AG08395 (cell line): ENCODE measurements at regions not wholly inside any gene's neighbourhood (a gene's known extent, or its start where the extent isn't known, plus 50 kb on each side); places are given as distances from the start of the nearest gene placed in this dataset.

Experiments
- DNase-seq: peaks from one replicate; pipeline ENCODE4 v3.0.0; 2012; ENCODE audit warnings: mixed read lengths, low spot score

DNA sequence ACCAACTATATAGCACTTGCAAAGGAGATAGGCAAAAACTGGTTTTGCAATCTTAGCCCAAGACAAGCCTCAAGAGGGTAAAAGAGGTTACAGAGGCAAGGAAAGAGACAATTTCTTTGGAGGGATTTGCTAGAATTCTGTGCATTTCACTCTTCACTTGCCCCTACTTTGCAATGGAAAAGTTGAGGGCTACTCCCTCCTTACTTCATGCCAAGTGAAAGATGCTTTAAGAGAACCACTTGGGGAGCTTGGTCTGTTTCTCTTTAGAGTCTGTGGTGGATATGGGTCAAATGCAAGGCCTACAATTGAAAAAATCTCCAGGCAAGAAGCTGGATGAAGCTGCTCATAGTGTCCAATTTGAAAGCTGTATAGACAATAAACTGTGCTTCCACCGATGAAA lies 167.7 kb upstream of the DIO2 start:
- no peak for DNase-seq

DNA sequence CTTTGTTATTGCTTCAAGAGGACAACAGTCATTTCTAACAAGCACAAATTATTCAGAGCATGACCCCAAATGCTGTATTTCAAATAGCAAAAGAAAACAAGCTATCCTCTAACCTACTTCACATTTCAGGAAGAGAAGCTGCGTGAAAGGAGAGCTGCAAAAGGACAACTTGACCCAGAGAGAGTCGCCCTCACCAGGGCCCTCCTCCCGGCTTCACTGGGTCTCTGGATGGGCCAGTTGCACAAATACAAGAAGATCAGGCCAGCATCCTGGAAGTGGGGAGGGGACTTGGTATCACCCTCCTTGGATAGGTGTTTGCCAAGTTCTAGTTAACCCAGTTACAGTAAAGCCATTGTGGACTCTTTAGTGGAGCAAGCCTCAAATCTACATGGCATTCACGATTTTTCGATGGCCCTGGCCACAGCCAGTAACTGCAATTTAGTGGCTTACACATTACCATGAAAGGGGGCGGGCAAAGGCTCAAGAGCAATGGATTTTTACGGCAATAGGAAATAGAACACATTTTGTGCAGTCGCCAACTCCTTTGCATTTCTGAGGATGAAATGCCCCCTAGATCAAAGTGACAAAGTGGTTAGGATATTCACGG lies 166.9 kb upstream of the DIO2 start:
- DNase-seq: no peak

DNA sequence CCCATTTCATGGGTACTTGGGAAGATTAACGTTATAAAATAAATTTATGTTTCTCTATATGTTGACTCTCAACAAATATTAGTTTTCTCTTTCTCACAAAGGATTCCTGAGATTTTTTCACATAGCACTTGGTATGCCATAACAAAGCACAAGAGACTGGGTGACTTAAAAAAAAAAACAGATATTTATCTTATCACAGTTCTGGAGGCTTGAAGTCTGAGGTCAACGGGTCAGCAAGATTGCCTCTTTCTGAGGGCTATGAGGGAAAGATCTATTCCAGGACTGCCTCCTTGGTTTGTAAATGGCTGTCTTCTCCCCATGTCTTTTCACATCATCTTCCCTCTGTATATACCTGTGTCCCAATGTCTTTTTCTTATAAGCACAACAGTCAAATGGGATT lies 153.5 kb upstream of the DIO2 start:
- no peak for DNase-seq

DNA sequence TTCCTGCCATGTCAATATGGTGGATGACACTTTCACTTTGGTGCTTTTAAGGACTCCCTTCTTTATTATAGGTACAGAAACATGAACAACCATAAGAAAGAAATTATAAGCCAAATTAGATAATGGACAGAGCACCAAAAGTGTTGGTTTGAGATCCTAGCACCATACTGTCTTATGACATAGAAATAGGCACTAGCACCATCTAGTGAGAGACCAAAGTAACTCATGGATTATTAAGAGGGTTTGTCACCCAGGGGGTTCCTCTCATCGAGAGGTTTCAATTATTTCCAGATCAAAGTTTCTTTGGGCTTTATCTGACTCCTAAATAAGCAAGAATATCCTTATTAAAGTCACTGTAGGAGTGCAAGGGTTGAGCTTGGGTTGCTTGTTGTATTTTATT lies 153.0 kb upstream of the DIO2 start:
- peak; percentile 17 for DNase-seq

DNA sequence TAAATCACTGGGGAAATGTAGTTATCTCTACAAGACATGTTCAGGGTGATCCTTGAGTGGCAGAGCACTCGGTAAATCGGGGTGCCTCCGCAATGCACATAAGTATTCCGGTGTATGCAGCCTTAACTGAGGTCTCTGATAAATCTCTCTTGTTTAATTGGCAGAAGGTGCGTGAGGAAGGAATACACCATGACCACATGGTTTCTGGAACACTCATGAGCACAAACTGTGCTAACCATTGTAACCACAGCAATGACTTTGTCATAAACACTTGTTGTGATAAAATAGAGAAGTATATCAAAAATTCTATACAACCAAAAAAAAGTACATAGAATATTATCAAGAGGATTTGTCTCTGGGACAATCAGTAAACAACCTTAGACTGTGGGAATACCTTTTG lies 146.8 kb upstream of the DIO2 start:
- DNase-seq: no peak

DNA sequence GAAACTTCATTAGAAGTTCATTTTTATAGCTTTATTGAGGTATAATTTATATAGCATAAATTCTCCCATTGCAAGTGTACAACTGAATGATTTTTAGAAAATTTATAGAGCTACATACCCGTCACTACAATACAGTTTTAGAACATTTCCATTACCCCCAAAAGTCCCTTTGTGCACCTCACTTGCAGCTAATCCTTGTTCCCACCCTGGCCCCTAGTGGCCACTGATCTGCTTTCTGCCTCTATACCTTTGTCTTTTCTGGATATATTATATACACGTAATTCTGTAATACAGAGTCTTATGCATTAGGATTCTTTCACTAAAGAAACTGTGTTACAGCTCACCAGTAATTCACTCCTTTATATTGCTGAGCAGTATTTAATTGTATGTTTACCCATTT lies 145.1 kb upstream of the DIO2 start:
- no peak for DNase-seq

DNA sequence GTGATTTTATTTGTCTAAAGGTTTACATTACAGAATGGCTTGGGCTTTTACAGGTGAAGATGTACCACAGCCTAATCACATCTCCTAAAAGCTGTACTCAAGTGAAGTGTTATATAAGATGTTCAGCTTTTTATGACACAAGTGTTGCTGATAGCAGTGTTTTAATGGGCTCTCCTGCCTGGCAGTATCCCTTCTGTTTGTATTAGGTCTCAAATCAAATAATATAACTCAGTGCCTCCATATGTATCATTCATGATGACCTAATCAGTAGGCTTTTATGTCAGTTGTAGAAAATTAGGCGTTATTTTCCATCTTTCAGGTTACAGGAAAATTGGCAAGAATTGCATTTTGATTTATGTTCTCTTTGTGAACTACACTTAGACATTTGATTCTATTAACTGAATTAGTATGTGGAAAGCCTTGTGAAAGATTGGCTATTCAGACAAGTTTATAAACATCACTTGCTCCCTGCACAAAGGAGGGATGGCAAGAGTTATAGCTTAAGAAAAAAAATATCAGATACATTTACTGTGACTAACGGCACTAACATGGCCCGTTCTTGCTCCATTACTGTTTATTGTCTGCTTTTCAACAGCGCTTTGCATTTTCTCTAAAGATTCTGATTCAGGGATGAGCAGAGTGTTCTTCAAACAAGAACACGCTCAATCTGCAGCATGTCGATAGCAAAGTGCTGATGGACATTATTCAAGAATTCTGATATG lies 143.7 kb upstream of the DIO2 start:
- no peak for DNase-seq

DNA sequence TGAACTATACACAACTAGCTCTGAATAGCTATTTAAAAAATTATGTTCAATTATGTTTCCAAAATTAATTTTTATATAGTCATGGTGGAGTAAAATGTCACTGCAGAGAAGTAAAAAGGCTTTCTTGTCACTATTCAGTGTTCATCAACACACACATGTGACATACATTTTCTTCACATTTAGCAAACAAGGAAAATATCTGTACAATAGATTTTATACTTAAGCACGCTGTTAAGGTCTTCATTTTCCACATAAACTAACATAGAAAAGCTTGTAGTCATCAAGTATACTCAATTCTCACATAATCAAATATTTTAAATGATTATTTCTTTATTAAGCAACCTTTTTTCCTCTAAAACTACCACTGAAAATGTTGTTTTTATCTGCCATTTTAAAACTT lies 141.2 kb upstream of the DIO2 start:
- no peak for DNase-seq

DNA sequence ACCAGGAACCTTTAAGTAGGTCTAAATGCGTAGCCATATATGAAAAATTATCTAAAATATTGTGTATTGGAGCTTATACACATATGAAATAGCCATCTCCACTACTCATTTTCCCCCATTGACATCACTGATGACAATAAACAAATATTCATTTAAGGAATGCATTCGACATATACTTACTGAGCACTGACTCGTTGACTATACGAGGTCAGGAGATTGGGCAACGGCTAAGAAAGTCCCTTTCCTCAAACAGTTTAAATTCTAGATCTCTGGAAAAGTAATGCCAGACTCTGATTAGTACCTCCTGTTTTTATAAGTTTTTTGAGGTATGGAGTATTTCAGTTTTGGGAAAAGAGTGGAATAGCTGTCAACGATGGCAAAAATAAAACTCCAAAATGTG lies 139.4 kb upstream of the DIO2 start:
- DNase-seq: no peak

DNA sequence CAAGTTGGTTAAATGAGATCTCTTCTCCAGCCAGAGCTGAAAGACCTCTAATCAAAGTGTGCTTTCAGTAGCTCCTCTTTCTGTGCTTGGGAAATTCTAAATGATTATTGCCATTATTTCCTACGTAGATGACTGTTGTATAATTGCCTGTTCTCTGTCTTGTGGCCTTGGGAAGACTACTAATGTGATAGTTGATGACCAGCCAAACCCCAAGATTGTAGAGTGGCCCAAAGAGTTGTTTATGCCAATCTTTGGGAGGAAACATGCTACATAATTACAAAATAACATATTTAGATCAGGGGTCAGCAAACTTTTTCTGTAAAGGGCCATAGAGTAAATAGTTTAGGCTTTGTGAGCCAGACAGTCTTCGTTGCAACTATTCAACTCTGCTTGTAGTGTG lies 135.1 kb upstream of the DIO2 start:
- no peak for DNase-seq

DNA sequence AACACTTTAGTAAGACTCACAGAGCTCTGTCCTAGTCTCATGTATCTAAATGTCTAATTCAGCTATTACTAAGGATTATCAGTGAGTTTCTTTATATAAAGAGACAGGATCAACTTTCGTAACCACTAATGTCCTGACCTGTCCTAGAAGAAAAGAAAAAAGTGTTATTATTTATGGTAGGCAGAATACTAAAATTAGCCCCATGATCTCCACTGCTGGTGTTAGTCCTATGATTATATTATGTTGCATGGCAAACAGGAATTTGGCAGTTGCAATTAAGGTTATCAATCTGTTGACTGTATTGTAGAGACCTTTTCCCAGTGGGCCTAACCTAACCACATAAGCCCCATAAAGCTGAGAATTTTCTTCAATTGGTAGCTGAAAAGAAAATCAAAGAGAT lies 132.9 kb upstream of the DIO2 start:
- no peak for DNase-seq

DNA sequence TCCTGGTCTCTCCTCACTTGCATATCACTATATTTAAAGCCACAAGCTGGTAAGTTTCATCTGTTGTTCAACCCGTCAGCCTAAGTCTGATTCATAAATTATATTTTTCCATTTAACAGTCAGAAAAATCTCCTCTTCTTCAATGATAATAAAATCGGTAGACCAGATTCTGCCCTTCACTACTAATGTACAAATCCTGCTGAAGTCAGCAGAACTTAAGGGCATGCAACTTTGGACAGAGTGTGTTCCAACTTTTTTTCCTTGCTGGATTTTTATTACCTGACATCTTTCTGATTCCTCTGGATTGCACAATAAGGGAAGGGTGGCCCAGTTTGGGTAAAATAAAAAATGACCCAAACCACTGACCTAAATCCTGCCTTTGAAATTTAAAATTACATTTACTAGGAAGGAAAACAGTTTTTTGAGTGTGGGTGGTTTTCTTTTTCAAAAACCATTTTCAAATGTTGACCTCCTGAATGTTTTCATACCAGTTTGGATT lies 125.4 kb upstream of the DIO2 start:
- no peak for DNase-seq

DNA sequence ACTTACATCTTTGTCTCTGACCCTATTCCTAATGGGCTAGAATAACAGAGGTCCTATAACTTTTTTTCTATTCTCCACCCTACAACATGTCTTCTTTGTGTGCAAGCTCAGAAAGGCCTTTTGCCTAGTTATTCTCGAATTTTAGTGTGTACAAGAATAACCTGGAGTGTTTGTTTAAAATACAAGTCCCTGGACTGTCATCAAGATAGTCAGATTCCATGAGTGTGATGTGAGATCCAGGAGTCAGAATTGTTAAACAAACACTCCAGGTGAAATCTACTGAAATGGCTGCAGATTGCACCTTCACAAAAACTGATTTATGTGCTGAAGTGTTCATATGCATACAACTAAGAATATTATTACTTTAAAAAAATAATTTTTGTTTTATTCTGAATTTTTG lies 114.4 kb upstream of the DIO2 start:
- DNase-seq: no peak

DNA sequence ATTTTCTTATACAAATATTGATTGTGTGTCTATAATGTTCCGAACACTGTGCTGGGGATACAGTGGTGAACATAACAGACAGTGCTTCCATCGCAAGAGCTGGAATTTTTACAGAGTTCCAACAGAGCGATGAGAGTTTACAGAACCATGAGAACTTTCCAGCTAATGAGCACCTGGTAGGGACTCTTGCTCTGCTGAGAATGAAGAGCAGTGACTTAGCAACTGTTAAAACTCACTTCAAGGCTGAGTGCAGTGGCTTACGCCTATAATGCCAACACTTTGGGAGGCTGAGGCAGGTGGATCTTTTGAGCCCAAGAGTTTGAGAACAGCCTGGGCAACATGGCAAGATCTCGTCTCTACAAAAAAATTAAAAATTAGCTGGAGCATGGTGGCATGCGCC lies 113.8 kb upstream of the DIO2 start:
- DNase-seq: no peak

DNA sequence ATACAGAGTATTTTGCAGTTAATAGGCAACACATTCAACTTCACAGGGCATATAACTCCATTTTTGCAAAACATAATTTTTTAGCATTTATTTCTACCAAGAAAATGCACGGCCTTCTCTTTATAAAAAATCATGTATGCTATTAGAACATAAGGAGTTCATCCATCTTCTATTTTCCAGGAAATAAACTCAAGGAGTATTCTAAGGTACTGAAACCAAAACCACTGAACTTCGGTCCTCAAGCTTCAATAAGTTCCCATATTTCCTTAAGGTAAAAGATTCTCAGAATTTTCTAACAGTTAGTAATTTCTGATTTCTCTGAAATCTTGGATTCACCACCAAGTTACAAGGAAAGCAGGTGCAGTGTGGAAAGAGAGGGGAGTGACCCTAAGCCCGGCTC lies 113.3 kb upstream of the DIO2 start:
- no peak for DNase-seq

DNA sequence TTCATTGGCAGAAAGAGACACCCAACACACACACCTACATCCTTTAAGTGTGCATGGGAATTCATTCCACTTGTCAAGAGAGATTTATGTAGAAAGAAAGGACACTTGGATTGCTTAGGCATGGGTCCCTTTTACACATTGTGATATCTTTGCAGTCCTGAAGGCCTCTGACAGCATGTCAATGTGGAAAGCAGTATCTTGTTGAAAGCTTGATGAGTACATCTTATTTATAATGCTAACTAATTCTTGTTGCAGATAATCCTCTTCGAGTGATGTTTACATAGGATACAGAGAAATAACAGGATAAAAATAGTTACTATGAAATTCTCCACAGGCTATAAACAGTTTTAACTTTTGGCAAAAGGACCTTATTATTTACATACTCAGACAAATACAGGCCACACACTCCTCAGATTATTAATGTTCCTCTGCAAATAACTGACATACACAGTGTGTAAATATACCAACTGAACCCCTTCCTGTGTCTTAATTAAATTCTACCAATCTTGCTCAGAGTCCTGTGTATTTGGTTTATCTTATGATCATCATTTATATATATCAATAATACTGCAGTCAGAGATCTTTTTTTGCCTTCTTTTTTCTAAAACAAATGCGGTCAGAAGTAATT lies 111.8 kb upstream of the DIO2 start:
- DNase-seq: no peak

DNA sequence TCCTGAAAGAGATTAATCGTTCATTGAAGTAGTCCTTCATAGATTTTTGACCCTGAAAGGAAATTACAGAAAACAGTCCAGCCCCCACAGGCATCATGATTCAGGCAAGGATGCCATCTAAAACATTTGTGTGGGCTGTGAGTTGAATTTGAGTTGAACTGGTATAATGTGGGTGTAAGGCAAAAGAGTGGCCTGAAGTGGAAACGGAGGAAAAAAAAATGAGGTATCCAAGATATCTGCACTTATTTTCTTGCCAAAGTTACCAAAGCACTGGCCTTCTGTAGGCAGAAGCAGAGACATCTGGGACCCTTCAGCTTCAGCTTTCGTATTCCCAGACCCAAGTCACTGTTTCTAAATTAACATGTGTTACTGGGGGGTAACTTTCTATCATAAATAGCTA lies 105.1 kb upstream of the DIO2 start:
- DNase-seq: no peak

DNA sequence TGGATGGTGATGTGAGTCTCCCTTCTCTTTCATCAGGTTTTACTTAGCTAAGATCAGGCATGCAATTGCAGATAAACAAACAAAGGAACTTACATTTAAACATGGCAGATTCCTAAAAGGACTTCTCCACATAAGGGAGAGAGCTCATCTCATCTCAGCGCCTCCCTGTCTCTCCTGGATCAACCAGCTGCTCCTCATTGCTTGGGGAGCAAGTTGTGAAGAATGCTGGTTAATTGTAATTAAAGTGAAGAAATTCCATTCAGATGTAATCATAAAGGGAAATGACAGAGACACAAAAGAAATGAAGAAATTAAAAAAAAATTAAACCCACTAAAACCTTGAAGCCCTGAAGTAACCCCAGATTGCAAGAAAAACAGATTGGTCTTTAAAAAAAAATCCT lies 104.4 kb upstream of the DIO2 start:
- DNase-seq: peak; percentile 20

DNA sequence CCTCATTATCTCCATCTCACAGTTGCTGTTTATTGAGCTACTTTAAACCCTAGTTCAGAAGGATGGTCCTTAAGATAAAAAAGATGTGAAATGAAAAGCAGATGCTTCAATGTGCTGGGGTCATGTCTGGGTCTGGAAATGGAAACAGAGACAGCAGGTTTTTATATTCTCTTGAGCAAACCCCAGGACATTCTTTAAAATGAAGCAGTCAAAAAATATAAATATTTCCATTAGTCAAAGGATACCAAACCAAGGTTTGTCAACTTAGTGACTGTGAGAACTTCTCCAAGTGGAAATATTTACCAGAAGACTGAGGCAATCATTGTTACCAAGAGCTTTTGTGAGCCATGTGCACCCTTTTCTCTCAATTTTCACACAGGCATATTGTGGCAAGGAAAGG lies 102.5 kb upstream of the DIO2 start:
- no peak for DNase-seq

DNA sequence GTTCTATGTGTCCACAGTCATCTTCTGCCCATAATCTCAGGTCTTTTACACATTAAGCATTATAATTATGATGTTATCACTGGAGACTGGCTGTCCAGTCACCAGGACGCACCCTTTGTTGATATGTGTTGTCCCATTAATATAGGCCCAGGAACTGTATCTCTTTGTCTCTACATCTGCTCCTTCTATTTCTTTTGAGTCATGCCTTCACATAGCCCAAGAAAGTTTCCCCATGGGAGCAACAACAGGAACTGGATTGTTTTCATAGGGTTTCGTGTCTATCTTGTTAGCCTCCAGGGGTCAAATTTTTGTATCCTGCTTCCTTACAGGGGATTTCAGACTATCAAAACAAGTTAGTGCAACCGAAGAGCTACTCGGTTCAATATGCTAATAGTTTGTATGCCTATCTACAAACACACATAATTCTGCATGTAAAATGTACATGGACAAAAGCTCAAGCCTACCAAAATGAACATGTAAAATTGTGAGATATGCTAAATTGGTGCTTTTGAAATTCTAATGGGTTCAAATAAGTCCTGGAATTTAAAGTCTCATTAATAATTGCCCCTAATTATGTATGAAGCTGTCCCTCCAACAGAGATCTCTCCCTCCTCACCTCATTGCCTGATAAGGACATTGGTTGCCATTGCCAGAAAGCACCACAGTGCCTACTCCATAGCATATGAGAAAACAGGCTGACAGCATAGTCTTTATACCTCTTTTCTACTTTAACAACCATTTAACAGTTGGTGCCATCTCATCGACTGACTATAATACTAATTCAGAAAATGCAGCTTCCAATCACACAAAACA lies 99.8 kb upstream of the DIO2 start:
- DNase-seq: no peak

DNA sequence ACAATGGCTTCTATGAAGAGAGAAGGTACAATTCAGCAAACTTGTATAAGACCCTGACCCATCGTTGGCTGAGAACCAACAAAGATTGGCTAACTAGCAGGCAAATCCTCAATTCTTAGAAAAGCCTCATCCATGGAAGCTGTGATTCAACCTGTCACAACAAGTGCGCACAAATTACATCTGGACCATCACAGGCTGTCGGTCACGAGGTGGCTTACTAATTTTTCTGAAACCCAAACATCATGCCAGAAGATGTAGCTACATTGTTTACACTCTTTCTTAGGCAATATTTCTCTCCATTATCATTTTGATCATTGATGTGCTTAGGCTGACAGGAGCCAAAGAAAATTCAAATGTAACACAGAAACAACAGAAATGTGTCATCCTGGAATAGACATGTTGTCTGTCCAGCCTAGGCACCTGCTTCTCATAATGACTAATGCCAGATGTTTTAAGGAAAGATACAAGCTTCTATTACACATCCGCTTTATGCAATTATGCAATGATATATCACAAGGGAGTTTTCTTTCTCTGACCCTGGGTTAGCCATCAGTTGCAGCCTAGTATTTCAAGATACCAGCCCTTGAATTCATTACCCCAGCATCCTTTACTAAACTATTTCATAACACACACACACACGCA lies 92.9 kb upstream of the DIO2 start:
- peak; percentile 7 for DNase-seq

DNA sequence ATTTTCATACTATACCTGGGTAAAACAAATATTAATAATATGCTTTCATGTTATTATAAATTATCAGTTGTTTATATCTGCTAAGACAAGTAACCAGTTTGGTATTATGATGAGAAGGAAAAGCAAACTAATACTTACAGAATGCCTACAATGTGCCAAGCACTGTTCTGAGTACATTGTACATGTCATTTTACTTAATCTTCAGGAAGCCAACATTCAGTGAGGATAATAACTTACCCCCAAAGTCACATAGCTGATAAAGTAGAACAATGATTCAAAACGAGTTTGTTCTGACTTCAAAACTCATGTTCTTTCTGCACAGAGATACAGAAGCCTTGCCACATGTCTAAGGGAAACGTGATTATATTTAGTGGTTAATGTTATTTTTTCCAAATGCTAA lies 89.0 kb upstream of the DIO2 start:
- DNase-seq: no peak
